ENCODE measurements at regions not wholly inside any gene's neighbourhood (a gene's known extent, or its start where the extent isn't known, plus 50 kb on each side); places are given as distances from the start of the nearest gene placed in this dataset.

DNA sequence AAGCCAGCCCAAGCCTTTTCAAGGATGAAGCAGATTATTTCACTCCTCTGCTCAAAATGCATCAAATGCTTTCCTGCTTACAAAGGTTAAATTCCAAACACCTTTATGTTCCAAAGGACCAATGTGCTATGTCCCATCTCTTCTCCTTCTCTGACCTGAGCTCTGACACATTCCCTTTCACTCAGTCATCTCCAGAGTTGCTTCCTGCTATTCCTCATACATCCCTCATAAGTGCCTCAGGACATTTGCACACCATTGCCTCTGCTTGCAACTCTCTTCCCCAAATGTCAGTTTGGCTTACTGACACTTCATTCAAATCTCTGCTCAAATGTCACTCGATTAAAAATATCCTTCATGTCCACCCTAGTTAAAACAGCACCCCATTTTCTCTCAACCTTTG lies 53.3 kb upstream of the BMAL1 start:
- TF ChIP-seq, protein P1, sequence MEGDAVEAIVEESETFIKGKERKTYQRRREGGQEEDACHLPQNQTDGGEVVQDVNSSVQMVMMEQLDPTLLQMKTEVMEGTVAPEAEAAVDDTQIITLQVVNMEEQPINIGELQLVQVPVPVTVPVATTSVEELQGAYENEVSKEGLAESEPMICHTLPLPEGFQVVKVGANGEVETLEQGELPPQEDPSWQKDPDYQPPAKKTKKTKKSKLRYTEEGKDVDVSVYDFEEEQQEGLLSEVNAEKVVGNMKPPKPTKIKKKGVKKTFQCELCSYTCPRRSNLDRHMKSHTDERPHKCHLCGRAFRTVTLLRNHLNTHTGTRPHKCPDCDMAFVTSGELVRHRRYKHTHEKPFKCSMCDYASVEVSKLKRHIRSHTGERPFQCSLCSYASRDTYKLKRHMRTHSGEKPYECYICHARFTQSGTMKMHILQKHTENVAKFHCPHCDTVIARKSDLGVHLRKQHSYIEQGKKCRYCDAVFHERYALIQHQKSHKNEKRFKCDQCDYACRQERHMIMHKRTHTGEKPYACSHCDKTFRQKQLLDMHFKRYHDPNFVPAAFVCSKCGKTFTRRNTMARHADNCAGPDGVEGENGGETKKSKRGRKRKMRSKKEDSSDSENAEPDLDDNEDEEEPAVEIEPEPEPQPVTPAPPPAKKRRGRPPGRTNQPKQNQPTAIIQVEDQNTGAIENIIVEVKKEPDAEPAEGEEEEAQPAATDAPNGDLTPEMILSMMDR (IDR thresholded peaks at IDR 0.05; ENCODE audit: extremely low read depth in 1 of 2, insufficient read depth in 1 of 2, low read depth in 1 of 2, low read length in 2 of 2) = no peak
- TF ChIP-seq EZH2 (IDR thresholded peaks at IDR 0.05; ENCODE audit: borderline replicate concordance, low read depth, low read length, severe bottlenecking) = no peak
- TF ChIP-seq POLR2AphosphoS5 (IDR thresholded peaks at IDR 0.05; ENCODE audit: insufficient read depth, low read depth, low read length) = no peak
- no peak for TF ChIP-seq MYC (IDR thresholded peaks at IDR 0.05; ENCODE audit: low read depth, low read length)
- TF ChIP-seq GATA2 (IDR thresholded peaks at IDR 0.05; ENCODE audit: insufficient read depth, insufficient read length, low read depth, low read length) = no peak

All from endothelial cell of umbilical vein (primary cell).